OCI-LY7 (cell line): ENCODE measurements at regions not wholly inside any gene's neighbourhood (a gene's known extent, or its start where the extent isn't known, plus 50 kb on each side); places are given as distances from the start of the nearest gene placed in this dataset.

Experiments
- EZH2phosphoT487 ChIP-seq: fragments of 200-600 bp; sonication (generic); IDR thresholded peaks from 2 replicates; pipeline ENCODE4 v1.6.1; 2018; ENCODE audit warnings: low read depth, borderline replicate concordance, mild to moderate bottlenecking, mixed run types, antibody characterized with exemption, low read length, moderate library complexity, mixed read lengths
- TF ChIP-seq, protein P1 (sequence below): fragments of 200-600 bp; sonication (generic); conservative IDR thresholded peaks from 2 replicates; pipeline ENCODE4 v1.5.1; 2014; ENCODE audit warnings: mild to moderate bottlenecking, antibody characterized with exemption, low read length, moderate library complexity, mixed read lengths

DNA sequence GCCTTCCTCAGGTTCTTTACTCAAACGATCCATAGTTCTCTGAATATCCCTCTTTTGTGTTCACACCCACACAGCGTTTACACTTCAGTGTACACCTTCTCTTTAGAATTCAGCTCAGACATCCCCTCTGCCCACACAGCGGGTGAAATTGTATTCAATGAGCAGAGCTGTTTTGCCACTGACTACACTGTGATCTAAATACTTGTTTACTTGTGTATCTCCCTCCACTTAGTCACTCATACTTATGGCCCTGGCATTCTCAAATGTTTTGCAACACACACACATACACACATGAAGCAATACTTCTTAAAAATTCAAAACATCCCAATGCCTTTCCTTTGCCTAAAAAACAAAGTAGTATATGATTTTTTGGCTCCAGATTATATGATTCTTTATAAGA is 297.1 kb downstream of the TMX3 start:
- TF ChIP-seq EZH2phosphoT487, result no peak
- TF ChIP-seq, protein P1, sequence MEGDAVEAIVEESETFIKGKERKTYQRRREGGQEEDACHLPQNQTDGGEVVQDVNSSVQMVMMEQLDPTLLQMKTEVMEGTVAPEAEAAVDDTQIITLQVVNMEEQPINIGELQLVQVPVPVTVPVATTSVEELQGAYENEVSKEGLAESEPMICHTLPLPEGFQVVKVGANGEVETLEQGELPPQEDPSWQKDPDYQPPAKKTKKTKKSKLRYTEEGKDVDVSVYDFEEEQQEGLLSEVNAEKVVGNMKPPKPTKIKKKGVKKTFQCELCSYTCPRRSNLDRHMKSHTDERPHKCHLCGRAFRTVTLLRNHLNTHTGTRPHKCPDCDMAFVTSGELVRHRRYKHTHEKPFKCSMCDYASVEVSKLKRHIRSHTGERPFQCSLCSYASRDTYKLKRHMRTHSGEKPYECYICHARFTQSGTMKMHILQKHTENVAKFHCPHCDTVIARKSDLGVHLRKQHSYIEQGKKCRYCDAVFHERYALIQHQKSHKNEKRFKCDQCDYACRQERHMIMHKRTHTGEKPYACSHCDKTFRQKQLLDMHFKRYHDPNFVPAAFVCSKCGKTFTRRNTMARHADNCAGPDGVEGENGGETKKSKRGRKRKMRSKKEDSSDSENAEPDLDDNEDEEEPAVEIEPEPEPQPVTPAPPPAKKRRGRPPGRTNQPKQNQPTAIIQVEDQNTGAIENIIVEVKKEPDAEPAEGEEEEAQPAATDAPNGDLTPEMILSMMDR, result no peak
